ENCODE measurements at regions not wholly inside any gene's neighbourhood (a gene's known extent, or its start where the extent isn't known, plus 50 kb on each side); places are given as distances from the start of the nearest gene placed in this dataset.

DNA sequence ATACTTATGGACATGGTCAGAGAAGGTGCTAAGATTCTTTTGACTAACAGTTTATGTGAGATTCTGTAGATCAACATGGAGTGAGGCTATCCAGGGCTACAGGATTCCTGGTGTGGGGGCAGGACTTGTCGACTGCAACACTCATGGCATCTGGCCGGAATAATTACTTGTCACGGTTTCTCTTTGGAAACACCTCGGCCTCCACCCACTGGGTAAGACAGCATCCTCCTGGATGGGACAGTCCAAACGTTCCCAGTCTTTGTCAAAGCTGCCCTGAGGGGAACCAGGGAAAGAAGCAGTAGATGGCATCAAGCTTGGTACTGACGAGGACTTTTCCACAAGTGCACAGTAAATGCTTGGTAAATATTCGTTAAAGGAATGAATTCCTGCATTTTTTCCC lies 762.8 kb downstream of the BRD1 start:
- TF ChIP-seq, protein P1, sequence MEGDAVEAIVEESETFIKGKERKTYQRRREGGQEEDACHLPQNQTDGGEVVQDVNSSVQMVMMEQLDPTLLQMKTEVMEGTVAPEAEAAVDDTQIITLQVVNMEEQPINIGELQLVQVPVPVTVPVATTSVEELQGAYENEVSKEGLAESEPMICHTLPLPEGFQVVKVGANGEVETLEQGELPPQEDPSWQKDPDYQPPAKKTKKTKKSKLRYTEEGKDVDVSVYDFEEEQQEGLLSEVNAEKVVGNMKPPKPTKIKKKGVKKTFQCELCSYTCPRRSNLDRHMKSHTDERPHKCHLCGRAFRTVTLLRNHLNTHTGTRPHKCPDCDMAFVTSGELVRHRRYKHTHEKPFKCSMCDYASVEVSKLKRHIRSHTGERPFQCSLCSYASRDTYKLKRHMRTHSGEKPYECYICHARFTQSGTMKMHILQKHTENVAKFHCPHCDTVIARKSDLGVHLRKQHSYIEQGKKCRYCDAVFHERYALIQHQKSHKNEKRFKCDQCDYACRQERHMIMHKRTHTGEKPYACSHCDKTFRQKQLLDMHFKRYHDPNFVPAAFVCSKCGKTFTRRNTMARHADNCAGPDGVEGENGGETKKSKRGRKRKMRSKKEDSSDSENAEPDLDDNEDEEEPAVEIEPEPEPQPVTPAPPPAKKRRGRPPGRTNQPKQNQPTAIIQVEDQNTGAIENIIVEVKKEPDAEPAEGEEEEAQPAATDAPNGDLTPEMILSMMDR (IDR thresholded peaks at IDR 0.05): no peak
- no peak for TF ChIP-seq POLR2A (IDR thresholded peaks at IDR 0.05)
